ENCODE measurements at regions not wholly inside any gene's neighbourhood (a gene's known extent, or its start where the extent isn't known, plus 50 kb on each side); places are given as distances from the start of the nearest gene placed in this dataset.

DNA sequence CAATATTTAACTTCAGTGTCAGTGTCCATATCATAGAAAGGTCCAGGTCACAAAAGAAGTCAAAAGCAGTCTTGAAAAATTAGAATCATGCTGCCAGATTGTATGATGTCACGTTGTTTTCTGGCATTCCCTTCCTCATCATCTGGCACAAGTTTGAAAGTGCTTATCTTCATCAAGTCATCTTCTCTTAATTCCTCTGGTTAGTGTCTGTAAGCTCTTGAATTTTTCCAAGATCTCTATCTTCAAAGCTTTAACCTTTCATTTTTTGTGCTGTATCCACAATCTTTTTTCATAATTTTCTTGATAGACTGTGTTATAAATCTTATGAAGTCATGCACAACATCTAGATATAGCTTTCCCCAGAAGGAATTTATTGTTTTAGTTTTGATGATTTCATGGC lies 682.7 kb upstream of the AADAT start:
- TF ChIP-seq, protein P1, sequence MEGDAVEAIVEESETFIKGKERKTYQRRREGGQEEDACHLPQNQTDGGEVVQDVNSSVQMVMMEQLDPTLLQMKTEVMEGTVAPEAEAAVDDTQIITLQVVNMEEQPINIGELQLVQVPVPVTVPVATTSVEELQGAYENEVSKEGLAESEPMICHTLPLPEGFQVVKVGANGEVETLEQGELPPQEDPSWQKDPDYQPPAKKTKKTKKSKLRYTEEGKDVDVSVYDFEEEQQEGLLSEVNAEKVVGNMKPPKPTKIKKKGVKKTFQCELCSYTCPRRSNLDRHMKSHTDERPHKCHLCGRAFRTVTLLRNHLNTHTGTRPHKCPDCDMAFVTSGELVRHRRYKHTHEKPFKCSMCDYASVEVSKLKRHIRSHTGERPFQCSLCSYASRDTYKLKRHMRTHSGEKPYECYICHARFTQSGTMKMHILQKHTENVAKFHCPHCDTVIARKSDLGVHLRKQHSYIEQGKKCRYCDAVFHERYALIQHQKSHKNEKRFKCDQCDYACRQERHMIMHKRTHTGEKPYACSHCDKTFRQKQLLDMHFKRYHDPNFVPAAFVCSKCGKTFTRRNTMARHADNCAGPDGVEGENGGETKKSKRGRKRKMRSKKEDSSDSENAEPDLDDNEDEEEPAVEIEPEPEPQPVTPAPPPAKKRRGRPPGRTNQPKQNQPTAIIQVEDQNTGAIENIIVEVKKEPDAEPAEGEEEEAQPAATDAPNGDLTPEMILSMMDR (IDR thresholded peaks at IDR 0.05; ENCODE audit: control extremely low read depth, extremely low read depth, low read depth, missing control alignments) = no peak
- ChIA-PET CTCF (no interaction called here), POLR2A (no interaction called here)
- no peak for DNase-seq (ENCODE audit: extremely low spot score)

DNA sequence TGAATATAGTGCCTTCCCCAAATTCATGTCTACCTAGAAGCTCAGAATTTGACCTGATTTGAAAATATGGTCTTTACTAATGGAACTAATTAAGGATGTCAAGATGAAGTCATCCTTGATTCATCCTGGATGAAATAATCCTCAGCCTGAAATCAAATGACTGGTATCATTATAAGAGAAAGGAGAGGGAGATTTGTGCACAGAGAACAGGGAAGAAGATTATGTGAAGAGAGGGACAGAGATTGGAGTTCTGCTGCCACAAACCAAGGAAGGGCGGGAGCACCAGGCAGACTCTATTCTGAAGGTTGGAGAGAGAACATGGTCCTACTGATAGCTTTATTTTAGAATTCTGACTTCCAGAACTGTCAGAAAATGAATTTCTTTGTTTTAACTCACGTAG lies 680.9 kb upstream of the AADAT start:
- DNase-seq (ENCODE audit: extremely low spot score) = no peak
- TF ChIP-seq, protein P1 (IDR thresholded peaks at IDR 0.05; ENCODE audit: control extremely low read depth, extremely low read depth, low read depth, missing control alignments) = no peak
- CTCF ChIA-PET = interaction anchor here (1.9 kb wide), 1 partner anchor 10 kb away, joined by 6 read pairs; no protein-coding TSS in a partner anchor
- POLR2A ChIA-PET = no interaction called here

DNA sequence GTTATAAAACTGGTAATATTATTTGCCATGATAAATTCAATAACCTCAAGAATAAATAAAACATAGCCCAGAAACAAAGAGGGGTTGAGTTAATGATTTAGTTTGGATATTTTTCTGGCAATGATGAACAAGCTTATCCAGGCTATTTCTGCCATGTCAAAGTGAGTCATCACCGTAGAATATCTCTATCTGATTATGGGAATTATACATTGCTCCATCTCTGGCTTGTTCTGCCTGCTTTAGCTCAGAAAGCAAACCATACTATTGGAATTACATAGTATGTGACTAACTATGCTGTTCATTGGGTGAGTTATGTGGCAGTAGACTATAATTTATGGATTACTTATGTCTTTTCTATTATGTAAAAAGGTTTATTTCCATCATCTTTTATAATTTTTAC lies 680.1 kb upstream of the AADAT start:
- TF ChIP-seq, protein P1 (IDR thresholded peaks at IDR 0.05; ENCODE audit: control extremely low read depth, extremely low read depth, low read depth, missing control alignments) = no peak
- no peak for DNase-seq (ENCODE audit: extremely low spot score)
- ChIA-PET CTCF (interaction anchor here (1.0 to 1.9 kb wide), 3 partner anchors 9 to 87 kb away, joined by 3 to 6 read pairs (median 4); no protein-coding TSS in a partner anchor), POLR2A (no interaction called here)

DNA sequence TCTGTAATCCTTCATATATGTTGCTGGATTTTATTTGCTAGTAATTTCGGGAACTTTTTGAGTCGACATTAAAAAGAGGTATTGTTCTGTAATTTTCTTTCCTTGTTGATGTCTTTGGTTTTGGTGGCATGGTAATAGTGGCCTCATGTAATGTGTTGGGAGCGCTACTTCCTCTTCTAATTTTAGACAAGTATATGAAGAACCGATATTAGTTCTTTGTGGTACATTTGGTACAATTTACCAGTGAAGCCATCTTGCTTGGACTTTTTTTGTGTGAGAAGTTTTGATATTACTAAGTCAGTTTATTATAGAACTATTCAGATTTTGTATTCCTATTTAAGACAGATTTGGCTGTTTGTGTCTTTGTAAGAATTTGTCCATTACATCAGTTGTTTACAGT lies 669.2 kb upstream of the AADAT start:
- TF ChIP-seq, protein P1 (IDR thresholded peaks at IDR 0.05; ENCODE audit: control extremely low read depth, extremely low read depth, low read depth, missing control alignments) = no peak
- ChIA-PET POLR2A (no interaction called here), CTCF (interaction anchor here (1.4 kb wide), 1 partner anchor 9 kb away, joined by 3 read pairs; no protein-coding TSS in a partner anchor)
- DNase-seq (ENCODE audit: extremely low spot score) = no peak

DNA sequence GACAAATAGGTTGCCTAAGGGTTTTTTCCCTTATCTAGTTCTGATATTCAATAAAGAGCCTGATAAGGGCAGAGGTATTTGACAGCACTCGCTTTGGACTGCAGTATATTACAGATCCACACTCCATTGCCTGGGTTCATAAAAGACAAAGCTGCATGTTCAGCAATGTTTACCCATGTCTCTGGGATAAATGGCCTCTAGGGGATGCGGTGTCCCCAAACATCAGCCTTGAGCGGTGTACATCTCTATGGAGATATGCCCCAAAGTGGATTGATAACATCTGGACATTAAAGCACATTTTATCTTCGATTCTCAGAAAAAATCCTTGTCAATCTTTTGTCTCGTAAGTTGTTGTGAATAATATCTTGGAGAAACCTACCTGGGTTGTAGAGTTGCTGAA lies 660.8 kb upstream of the AADAT start:
- POLR2A ChIA-PET = no interaction called here
- CTCF ChIA-PET = no interaction called here
- no peak for DNase-seq (ENCODE audit: extremely low spot score)

DNA sequence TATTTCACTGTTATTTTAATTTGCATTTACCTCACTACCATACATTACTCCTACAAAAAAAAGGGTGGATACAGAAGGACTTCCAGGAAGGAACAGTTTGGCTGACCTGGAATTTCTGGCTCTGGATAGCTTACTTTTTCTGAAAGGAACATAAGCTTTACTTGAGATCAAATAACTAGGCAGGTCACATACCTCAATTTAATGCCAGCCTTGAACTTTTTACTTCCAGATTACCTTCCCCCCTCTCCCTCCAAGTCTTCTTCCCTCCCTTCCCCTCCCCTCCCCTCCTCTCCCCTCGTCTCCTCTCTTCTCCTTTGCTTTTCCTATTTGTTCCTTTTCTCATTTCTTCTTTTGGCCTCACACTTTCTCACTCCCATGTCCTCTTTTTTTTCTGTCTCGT lies 659.2 kb upstream of the AADAT start:
- CTCF ChIA-PET = no interaction called here
- TF ChIP-seq, protein P1 (IDR thresholded peaks at IDR 0.05; ENCODE audit: control extremely low read depth, extremely low read depth, low read depth, missing control alignments) = no peak
- DNase-seq (ENCODE audit: extremely low spot score) = no peak
- POLR2A ChIA-PET = no interaction called here

More for the DNA sequence above, 660.8 kb upstream of the AADAT start:
- TF ChIP-seq, protein P1 (IDR thresholded peaks at IDR 0.05; ENCODE audit: control extremely low read depth, extremely low read depth, low read depth, missing control alignments) = no peak

DNA sequence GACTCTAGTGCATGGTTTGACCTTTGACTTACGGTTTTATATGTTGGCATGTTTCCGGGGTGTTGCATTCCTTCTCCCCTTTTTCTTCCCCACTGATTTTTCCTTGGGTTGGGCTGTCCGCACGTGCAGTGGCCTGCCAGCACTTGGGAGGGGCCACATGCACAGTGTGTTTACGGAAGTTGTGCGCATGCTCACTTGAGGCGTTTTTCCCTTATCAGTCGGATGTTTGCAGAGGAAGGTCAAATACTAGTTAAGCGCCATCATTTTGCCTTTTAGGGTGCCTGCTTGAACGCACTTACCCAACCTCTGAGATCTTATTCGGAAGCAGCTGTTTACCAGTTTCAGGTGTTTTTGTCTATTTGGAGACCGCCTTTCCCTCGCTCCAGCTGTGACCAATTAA lies 653.9 kb upstream of the AADAT start:
- CTCF ChIA-PET = interaction anchor here (1.3 kb wide), 1 partner anchor 12 kb away, joined by 3 read pairs; no protein-coding TSS in a partner anchor
- TF ChIP-seq, protein P1 (IDR thresholded peaks at IDR 0.05; ENCODE audit: control extremely low read depth, extremely low read depth, low read depth, missing control alignments) = no peak
- POLR2A ChIA-PET = no interaction called here
- no peak for DNase-seq (ENCODE audit: extremely low spot score)

Data from GM10248 (cell line).